22Rv1 (cell line): ENCODE measurements at regions not wholly inside any gene's neighbourhood (a gene's known extent, or its start where the extent isn't known, plus 50 kb on each side); places are given as distances from the start of the nearest gene placed in this dataset.

Source experiments
- ZFX ChIP-seq: fragments of 450-650 bp; IDR thresholded peaks from 2 replicates; pipeline ENCODE4 v1.6.1; 2017; ENCODE audit warnings: antibody characterized with exemption, borderline replicate concordance
- TF ChIP-seq, protein P1 (sequence below): fragments of 450-650 bp; IDR thresholded peaks from 2 replicates; pipeline ENCODE4 v1.5.1; 2017; ENCODE audit warnings: mild to moderate bottlenecking

DNA sequence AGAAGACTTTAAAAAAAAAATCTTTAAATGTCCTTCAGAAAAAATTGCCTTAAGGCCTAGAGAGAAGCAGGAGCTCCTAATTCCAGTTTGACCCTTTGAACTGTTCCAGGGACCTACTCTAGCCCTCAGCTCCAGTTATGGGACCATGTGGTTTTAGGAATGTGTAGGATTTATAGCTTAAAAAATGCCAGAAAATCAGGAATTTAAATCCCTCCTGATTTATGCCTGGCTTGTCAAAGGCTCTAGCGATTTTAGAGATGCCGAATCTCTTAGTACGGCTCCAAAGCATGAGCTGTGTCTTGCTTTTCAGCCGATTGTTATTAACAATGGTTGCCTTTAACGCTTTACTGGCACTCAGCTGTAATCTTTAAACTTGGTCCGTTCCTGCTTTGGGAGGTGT, 130.6 kb upstream of the NPVF start:
- TF ChIP-seq, protein P1, sequence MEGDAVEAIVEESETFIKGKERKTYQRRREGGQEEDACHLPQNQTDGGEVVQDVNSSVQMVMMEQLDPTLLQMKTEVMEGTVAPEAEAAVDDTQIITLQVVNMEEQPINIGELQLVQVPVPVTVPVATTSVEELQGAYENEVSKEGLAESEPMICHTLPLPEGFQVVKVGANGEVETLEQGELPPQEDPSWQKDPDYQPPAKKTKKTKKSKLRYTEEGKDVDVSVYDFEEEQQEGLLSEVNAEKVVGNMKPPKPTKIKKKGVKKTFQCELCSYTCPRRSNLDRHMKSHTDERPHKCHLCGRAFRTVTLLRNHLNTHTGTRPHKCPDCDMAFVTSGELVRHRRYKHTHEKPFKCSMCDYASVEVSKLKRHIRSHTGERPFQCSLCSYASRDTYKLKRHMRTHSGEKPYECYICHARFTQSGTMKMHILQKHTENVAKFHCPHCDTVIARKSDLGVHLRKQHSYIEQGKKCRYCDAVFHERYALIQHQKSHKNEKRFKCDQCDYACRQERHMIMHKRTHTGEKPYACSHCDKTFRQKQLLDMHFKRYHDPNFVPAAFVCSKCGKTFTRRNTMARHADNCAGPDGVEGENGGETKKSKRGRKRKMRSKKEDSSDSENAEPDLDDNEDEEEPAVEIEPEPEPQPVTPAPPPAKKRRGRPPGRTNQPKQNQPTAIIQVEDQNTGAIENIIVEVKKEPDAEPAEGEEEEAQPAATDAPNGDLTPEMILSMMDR, result no peak
- TF ChIP-seq ZFX, result no peak
